Left lung (tissue), 4 donors: ENCODE measurements at regions not wholly inside any gene's neighbourhood (a gene's known extent, or its start where the extent isn't known, plus 50 kb on each side); places are given as distances from the start of the nearest gene placed in this dataset.

Experiments used
- ATAC-seq: fragments of 200-7000 bp; cut with Tn5 transposase; one replicate; pipeline ENCODE4 v1.9.1; 2020; ENCODE audit warnings: moderate library complexity
- DNase-seq, 4 donors: peaks; one replicate each; pipeline ENCODE4 v3.0.0-alpha.2; 2013 to 2020
- H3K27ac ChIP-seq, 2 donors: fragments of 200-600 bp; sonication (generic) in 1 of 2; one replicate each; pipeline versions ENCODE4 v1.5.0 to v1.8.0; 2020 to 2021
- H3K27me3 ChIP-seq, 2 donors: fragments of 200-600 bp; sonication (generic) in 1 of 2; one replicate each; pipeline versions ENCODE4 v1.5.0 to v1.8.0; 2020 to 2021
- H3K36me3 ChIP-seq, 2 donors: fragments of 200-600 bp; sonication (generic) in 1 of 2; one replicate each; pipeline versions ENCODE4 v1.5.0 to v1.8.0; 2020 to 2021
- H3K4me1 ChIP-seq, 2 donors: fragments of 200-600 bp; one replicate each; pipeline ENCODE4 v1.8.0; 2021
- H3K4me3 ChIP-seq, 2 donors: fragments of 200-600 bp; sonication (generic) in 1 of 2; one replicate each; pipeline versions ENCODE4 v1.5.0 to v1.8.0; 2020 to 2021; ENCODE audit warnings: mild to moderate bottlenecking in 1 of 2
- H3K9me3 ChIP-seq, 2 donors: fragments of 200-600 bp; sonication (generic) in 1 of 2; one replicate each; pipeline versions ENCODE4 v1.5.0 to v1.8.0; 2020 to 2021
- CTCF ChIP-seq, 2 donors: fragments of 200-600 bp; sonication (generic) in 1 of 2; IDR thresholded peaks; one replicate each; pipeline versions ENCODE4 v1.5.0 to v1.8.0; 2021; ENCODE audit warnings: antibody characterized with exemption in 2 of 2
- intact Hi-C, 2 donors: fragments of 100-400 bp; cut with DNase I; formaldehyde crosslinking; loops; one replicate each; pipeline versions ENCODE4 v1.11.2 to v1.14.2; 2022
- donor health status: DM: no; HTN: yes; CAD: no.
- donor health status: DM: no; HTN: no; CAD: no.

DNA sequence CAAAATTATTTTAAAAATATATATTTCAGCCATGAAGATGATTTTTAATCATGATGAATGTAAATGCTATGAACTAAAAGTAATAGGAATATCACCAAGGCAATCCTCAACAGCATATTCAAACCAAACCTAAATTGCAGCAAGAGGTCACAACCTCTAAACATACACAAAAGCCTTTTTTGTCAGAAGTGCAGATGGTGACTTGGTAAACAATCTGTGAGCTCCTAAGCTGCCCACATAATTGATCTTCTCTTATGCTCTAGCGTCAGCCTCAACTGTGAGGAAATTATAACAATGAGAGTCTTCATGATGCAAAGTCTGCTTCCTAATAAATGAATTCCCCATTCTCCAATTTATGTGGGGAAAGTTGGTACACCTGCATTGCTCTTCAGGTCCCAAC lies 113.2 kb downstream of the TSN start:
- H3K27me3 ChIP-seq, result no peaks in the 10 kb centered on the region
- ATAC-seq (no peak), DNase-seq (no peak)
- H3K27ac ChIP-seq, result no peak overlapping the region
- H3K36me3 ChIP-seq, result no peaks in the 10 kb centered on the region
- intact Hi-C loops, result no loop called here
- no peaks in the 10 kb centered on the region for H3K4me1 ChIP-seq
- H3K4me3 ChIP-seq, result no peak overlapping the region
- no peak for TF ChIP-seq CTCF (IDR thresholded peaks at IDR 0.05)
- H3K9me3 ChIP-seq, result no peaks in the 10 kb centered on the region

GRCh38 chr2:121869363-121869762 lies 113.9 kb downstream of the TSN start:
- TF ChIP-seq CTCF (IDR thresholded peaks at IDR 0.05), result no peak
- no peak for ATAC-seq
- Histone ChIP-seq H3K27me3 (no peaks in the 10 kb centered on the region), H3K27ac (no peak overlapping the region), H3K9me3 (no peaks in the 10 kb centered on the region), H3K4me3 (no peak overlapping the region), H3K36me3 (no peaks in the 10 kb centered on the region), H3K4me1 (no peaks in the 10 kb centered on the region)
- intact Hi-C loops, result no loop called here
- DNase-seq, result no peak

GRCh38 chr2:121869873-121870272 lies 114.4 kb downstream of the TSN start:
- H3K36me3 ChIP-seq, result no peaks in the 10 kb centered on the region
- intact Hi-C loops, result no loop called here
- H3K4me3 ChIP-seq, result no peak overlapping the region
- no peak for TF ChIP-seq CTCF (IDR thresholded peaks at IDR 0.05)
- DNase-seq, result no peak
- ATAC-seq, result no peak
- H3K4me1 ChIP-seq, result no peaks in the 10 kb centered on the region
- no peaks in the 10 kb centered on the region for H3K27me3 ChIP-seq
- H3K9me3 ChIP-seq, result no peaks in the 10 kb centered on the region
- H3K27ac ChIP-seq, result no peak overlapping the region

DNA sequence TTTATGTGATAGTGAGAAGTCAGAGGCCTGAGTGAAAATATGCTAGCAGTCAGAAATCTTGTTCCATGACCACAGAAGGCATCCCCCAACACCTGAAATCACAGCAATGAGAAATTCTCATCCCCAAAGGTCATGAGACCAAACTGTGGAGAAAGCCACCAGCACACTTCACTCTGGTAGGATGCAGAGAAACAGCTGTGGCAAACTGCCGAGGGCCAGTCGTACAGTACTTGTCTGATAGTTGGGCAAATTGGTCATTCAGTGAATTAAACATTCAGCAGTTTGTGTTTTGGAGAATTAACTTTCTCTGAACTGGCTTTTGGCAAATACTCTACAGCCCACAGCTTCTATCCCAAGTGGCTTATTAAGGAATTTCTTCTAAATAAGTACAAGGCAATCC lies 117.2 kb downstream of the TSN start:
- DNase-seq (no peak), ATAC-seq (no peak)
- H3K4me3 ChIP-seq, result no peak overlapping the region
- no peak overlapping the region for H3K27ac ChIP-seq
- H3K4me1 ChIP-seq, result no peaks in the 10 kb centered on the region
- H3K27me3 ChIP-seq, result no peaks in the 10 kb centered on the region
- intact Hi-C loops, result no loop called here
- no peak for TF ChIP-seq CTCF (IDR thresholded peaks at IDR 0.05)
- no peaks in the 10 kb centered on the region for H3K36me3 ChIP-seq
- H3K9me3 ChIP-seq, result no peaks in the 10 kb centered on the region

- no peak for TF ChIP-seq CTCF (IDR thresholded peaks at IDR 0.05)
- no peaks in the 10 kb centered on the region for H3K9me3 ChIP-seq
- H3K4me1 ChIP-seq, result no peaks in the 10 kb centered on the region
- no peaks in the 10 kb centered on the region for H3K27me3 ChIP-seq
- intact Hi-C loops, result no loop called here
- H3K36me3 ChIP-seq, result no peaks in the 10 kb centered on the region
- no peak for ATAC-seq
- H3K27ac ChIP-seq, result no peak overlapping the region
- DNase-seq, result no peak
- no peak overlapping the region for H3K4me3 ChIP-seq
These were observed 118.4 kb downstream of the TSN start for GRCh38 chr2:121873864-121874263.
